B cell (primary cell): ENCODE measurements at regions not wholly inside any gene's neighbourhood (a gene's known extent, or its start where the extent isn't known, plus 50 kb on each side); places are given as distances from the start of the nearest gene placed in this dataset.

Experiments
- ATAC-seq: fragments of 200-7000 bp; cut with Tn5 transposase; one replicate; pipeline ENCODE4 v1.10.0; 2021; ENCODE audit warnings: low read depth, mild to moderate bottlenecking, moderate number of reproducible peaks, moderate library complexity
- CTCF ChIA-PET: fragments of 350-600 bp; sonication (Branson Sonifier 250); formaldehyde crosslinking; loops from one replicate; lab custom pipeline; 2021; ENCODE audit warnings: antibody characterized with exemption, inconsistent platforms; lab: Charles Lee
- POLR2A ChIA-PET: fragments of 350-600 bp; sonication (Branson Sonifier 250); formaldehyde crosslinking; loops from one replicate; lab custom pipeline; 2021; ENCODE audit warnings: antibody characterized with exemption; lab: Charles Lee
- DNase-seq: peaks from one replicate; pipeline ENCODE4 v3.0.0; 2013
- H2AFZ ChIP-seq: 2 replicates; pipeline ENCODE4 v1.6.1; 2012; ENCODE audit warnings: mild to moderate bottlenecking, low read depth, low read length; ENCODE audit not compliant: insufficient read depth, poor library complexity, severe bottlenecking
- H3K27ac ChIP-seq, 2 donors: 1 replicate in 1 of 2; 2 replicates in 1 of 2; pipeline ENCODE4 v1.5.1; 2012 to 2013; ENCODE audit warnings: low read length in 2 of 2, mild to moderate bottlenecking in 2 of 2, moderate library complexity in 1 of 2
- H3K27me3 ChIP-seq, 4 experiments: fragments of 200-600 bp in 1 of 4; sonication (generic) in 1 of 4; replicated peaks in 1 of 4; 1 replicate in 2 of 4; 2 replicates in 2 of 4; pipeline versions ENCODE4 v1.6.1 to v1.7.0; 2013 to 2016; ENCODE audit warnings: low read length in 3 of 4, mild to moderate bottlenecking in 2 of 4, mixed read lengths in 1 of 4, moderate library complexity in 1 of 4; ENCODE audit not compliant: insufficient read depth in 4 of 4, control insufficient read depth in 3 of 4; ENCODE audit errors: control extremely low read depth in 1 of 4
- H3K36me3 ChIP-seq, 2 experiments: replicated peaks in 1 of 2; 1 replicate in 1 of 2; 2 replicates in 1 of 2; pipeline versions ENCODE4 v1.6.1 to v1.7.1; 2013; ENCODE audit warnings: low read length in 1 of 2; ENCODE audit not compliant: insufficient read depth in 2 of 2, control insufficient read depth in 1 of 2; ENCODE audit errors: control extremely low read depth in 1 of 2, extremely low read depth in 1 of 2
- H3K4me1 ChIP-seq, 2 donors: fragments of 200-600 bp in 1 of 2; sonication (generic) in 1 of 2; 1 replicate in 1 of 2; 2 replicates in 1 of 2; pipeline versions ENCODE4 v1.5.1 to v1.6.1; 2013 to 2017; ENCODE audit warnings: low read length in 2 of 2; ENCODE audit not compliant: control insufficient read depth in 2 of 2, insufficient read depth in 2 of 2
- H3K4me2 ChIP-seq: replicated peaks from 2 replicates; pipeline ENCODE3; 2012; ENCODE audit warnings: mild to moderate bottlenecking, low read depth, low read length; ENCODE audit not compliant: poor library complexity, severe bottlenecking
- H3K4me3 ChIP-seq, 5 experiments: fragments of 200-600 bp in 1 of 5; sonication (generic) in 1 of 5; 1 replicate in 3 of 5; 2 replicates in 2 of 5; pipeline versions ENCODE4 v1.5.1 to v1.7.0; 2011 to 2016; ENCODE audit warnings: low read length in 4 of 5, mild to moderate bottlenecking in 4 of 5, low read depth in 2 of 5, control low read depth in 1 of 5, moderate library complexity in 1 of 5; ENCODE audit not compliant: insufficient read depth in 1 of 5; ENCODE audit errors: control extremely low read depth in 1 of 5, extremely low read depth in 1 of 5
- H3K79me2 ChIP-seq: fragments of 200-600 bp; sonication (generic); one replicate; pipeline ENCODE4 v1.6.0; 2016; ENCODE audit warnings: low read length; ENCODE audit not compliant: control insufficient read depth, insufficient read depth
- H3K9ac ChIP-seq: fragments of 200-600 bp; sonication (generic); 2 replicates; pipeline ENCODE4 v1.6.1; 2017; ENCODE audit warnings: mild to moderate bottlenecking, low read length, moderate library complexity
- H3K9me3 ChIP-seq, 3 donors: one replicate each; pipeline versions ENCODE4 v1.6.1 to v1.7.1; 2013; ENCODE audit warnings: low read length in 2 of 3; ENCODE audit not compliant: control insufficient read depth in 2 of 3, insufficient read depth in 1 of 3; ENCODE audit errors: control extremely low read depth in 1 of 3
- H4K20me1 ChIP-seq: 2 replicates; pipeline ENCODE4 v1.6.0; 2012; ENCODE audit warnings: mild to moderate bottlenecking, low read length; ENCODE audit not compliant: insufficient read depth, control insufficient read depth, poor library complexity, severe bottlenecking
- H3K27ac Mint-ChIP-seq: one replicate; pipeline ENCODE4 v1.8.0; 2021; ENCODE audit warnings: mixed read lengths
- H3K27me3 Mint-ChIP-seq: one replicate; pipeline ENCODE4 v1.8.0; 2021; ENCODE audit warnings: mixed read lengths
- H3K4me1 Mint-ChIP-seq: one replicate; pipeline ENCODE4 v1.8.0; 2021; ENCODE audit warnings: mixed read lengths
- H3K4me3 Mint-ChIP-seq: one replicate; pipeline ENCODE4 v1.8.0; 2021; ENCODE audit warnings: mixed read lengths
- H3K9me3 Mint-ChIP-seq: one replicate; pipeline ENCODE4 v1.8.0; 2022; ENCODE audit warnings: mixed read lengths; ENCODE audit not compliant: insufficient read depth
- EZH2 ChIP-seq: IDR thresholded peaks from 2 replicates; pipeline ENCODE4 v1.6.1; 2012; ENCODE audit warnings: borderline replicate concordance, low read depth, mild to moderate bottlenecking, moderate library complexity, low read length; ENCODE audit not compliant: insufficient read depth, poor library complexity, severe bottlenecking
- WGBS: methylation state at CpG from one replicate; pipeline ENCODE4 v1.1.5; 2013; ENCODE audit warnings: missing lambda C conversion rate; ENCODE audit not compliant: insufficient coverage; 5-methylcytosine and 5-hydroxymethylcytosine counted together
- intact Hi-C: fragments of 100-400 bp; cut with micrococcal nuclease; formaldehyde crosslinking; loops from one replicate; pipeline ENCODE4 v1.10.0; 2022
- TF ChIP-seq, protein P1 (sequence below): fragments of 200-600 bp; IDR thresholded peaks from one replicate; pipeline ENCODE4 v1.8.0; 2022; ENCODE audit warnings: antibody characterized with exemption, mild to moderate bottlenecking

DNA sequence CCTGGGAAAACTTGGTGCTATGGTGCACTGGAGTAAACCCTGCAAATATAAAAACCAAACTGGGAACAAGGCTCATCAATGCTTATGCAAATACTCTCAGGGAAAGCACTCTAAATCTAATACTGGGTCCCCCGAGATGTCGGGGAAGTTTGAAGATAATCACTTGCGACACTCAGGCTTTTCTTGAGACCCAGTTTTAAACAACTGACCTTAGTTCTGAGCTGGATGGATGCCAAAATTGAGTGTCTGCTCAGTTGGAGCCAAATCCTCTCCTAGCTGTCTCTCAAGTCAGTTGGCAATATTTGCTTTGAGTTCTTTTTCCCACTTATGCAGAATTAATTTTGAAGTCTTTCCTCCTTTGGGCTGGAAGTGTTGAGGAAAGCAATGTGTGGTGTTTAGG is 75.5 kb upstream of the CD2AP start:
- no peak for TF ChIP-seq EZH2
- TF ChIP-seq, protein P1, sequence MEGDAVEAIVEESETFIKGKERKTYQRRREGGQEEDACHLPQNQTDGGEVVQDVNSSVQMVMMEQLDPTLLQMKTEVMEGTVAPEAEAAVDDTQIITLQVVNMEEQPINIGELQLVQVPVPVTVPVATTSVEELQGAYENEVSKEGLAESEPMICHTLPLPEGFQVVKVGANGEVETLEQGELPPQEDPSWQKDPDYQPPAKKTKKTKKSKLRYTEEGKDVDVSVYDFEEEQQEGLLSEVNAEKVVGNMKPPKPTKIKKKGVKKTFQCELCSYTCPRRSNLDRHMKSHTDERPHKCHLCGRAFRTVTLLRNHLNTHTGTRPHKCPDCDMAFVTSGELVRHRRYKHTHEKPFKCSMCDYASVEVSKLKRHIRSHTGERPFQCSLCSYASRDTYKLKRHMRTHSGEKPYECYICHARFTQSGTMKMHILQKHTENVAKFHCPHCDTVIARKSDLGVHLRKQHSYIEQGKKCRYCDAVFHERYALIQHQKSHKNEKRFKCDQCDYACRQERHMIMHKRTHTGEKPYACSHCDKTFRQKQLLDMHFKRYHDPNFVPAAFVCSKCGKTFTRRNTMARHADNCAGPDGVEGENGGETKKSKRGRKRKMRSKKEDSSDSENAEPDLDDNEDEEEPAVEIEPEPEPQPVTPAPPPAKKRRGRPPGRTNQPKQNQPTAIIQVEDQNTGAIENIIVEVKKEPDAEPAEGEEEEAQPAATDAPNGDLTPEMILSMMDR = no peak
- no peaks in the 10 kb centered on the region for H3K36me3 ChIP-seq
- no peak overlapping the region for H3K4me2 ChIP-seq
- no peak overlapping the region for H3K4me3 ChIP-seq
- Mint-ChIP-seq H3K9me3 (no peaks in the 10 kb centered on the region), H3K27me3 (peaks cover 9% of the 10 kb centered on the region), H3K27ac (no peak overlapping the region), H3K4me1 (peaks cover 19% of the 10 kb centered on the region), H3K4me3 (no peak overlapping the region)
- no peak overlapping the region for H3K27ac ChIP-seq
- no peaks in the 10 kb centered on the region for H3K79me2 ChIP-seq
- no peaks in the 10 kb centered on the region for H3K9me3 ChIP-seq
- no peak for DNase-seq
- H2AFZ ChIP-seq = no peak overlapping the region
- WGBS = 96% methylated on average over 3 of the region's 3 CpGs
- H4K20me1 ChIP-seq = no peaks in the 10 kb centered on the region
- intact Hi-C loops = no loop called here
- no peaks in the 10 kb centered on the region for H3K27me3 ChIP-seq
- H3K4me1 ChIP-seq = peaks cover 5 to 6% of the 10 kb centered on the region in 2 donors
- ChIA-PET CTCF (no interaction called here), POLR2A (no interaction called here)
- no peak for ATAC-seq
- H3K9ac ChIP-seq = no peak overlapping the region

DNA sequence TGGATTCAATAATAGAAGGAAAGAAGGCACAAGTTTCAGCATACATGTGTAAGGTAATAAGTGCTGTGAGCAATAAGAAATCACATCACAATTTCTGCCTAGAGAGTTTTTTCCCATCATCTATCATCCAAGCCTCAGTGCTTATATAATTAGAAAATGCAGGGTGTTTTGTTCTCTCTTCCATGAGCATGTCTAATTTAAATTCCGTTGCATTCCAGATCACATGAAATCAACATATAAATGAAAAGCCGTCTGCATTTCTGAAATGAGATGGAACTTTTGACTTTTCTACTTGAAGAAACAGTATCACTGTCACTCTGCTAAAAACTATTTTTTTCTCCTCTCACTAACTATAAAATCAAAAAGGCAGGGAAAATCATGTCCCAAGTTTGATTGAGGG is 74.5 kb upstream of the CD2AP start:
- ChIA-PET POLR2A (no interaction called here), CTCF (no interaction called here)
- H3K9me3 Mint-ChIP-seq = no peaks in the 10 kb centered on the region
- H3K4me3 Mint-ChIP-seq = no peak overlapping the region
- DNase-seq = no peak
- H3K27ac ChIP-seq = no peak overlapping the region
- TF ChIP-seq EZH2 = no peak
- TF ChIP-seq, protein P1 = no peak
- ATAC-seq = no peak
- H3K4me2 ChIP-seq = no peak overlapping the region
- WGBS = no CpG with 5 or more reads among the region's 2 CpGs
- H3K4me3 ChIP-seq = no peak overlapping the region
- no peaks in the 10 kb centered on the region for H3K36me3 ChIP-seq
- H4K20me1 ChIP-seq = no peaks in the 10 kb centered on the region
- peaks cover 19% of the 10 kb centered on the region for H3K4me1 Mint-ChIP-seq
- H2AFZ ChIP-seq = no peak overlapping the region
- peaks cover 9% of the 10 kb centered on the region for H3K27me3 Mint-ChIP-seq
- no peak overlapping the region for H3K27ac Mint-ChIP-seq
- no peaks in the 10 kb centered on the region for H3K27me3 ChIP-seq
- peaks cover 5 to 6% of the 10 kb centered on the region in 2 donors for H3K4me1 ChIP-seq
- no peak overlapping the region for H3K9ac ChIP-seq
- no peaks in the 10 kb centered on the region for H3K9me3 ChIP-seq
- H3K79me2 ChIP-seq = no peaks in the 10 kb centered on the region
- intact Hi-C loops = no loop called here
